HG03354 (cell line): ENCODE measurements at regions not wholly inside any gene's neighbourhood (a gene's known extent, or its start where the extent isn't known, plus 50 kb on each side); places are given as distances from the start of the nearest gene placed in this dataset.
"Not testable (repeated sequence)": the region's sequence is repeated elsewhere in the genome, so short reads cannot be mapped to it uniquely, and the experiment has no call there.

Experiments
- ATAC-seq: cut with Tn5 transposase; IDR thresholded peaks from one replicate; pipeline ENCODE4 v1.9.1; 2021; ENCODE audit warnings: mild to moderate bottlenecking; ENCODE audit not compliant: unreplicated experiment, poor library complexity, severe bottlenecking

DNA sequence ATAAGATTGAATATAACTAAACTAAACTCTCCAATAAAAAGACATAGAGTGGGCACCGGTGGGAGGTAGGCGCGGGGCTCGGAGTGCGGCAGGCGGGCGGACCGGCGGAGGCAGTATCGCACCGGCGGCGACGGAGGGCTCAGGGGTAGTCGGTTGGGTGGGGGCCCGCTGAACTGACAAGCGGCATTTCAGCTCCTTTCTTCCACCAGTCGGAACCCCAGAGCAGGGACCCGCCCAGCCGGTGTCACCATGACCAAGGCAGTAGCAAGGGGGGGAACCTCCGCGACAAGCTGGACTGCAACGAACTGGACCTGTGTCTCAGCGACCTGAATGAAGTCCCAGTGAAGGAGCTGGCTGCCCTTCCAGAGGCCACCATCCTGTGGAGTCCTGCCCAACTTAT, 156.7 kb downstream of the HINT1 start:
- ATAC-seq = no peak

DNA sequence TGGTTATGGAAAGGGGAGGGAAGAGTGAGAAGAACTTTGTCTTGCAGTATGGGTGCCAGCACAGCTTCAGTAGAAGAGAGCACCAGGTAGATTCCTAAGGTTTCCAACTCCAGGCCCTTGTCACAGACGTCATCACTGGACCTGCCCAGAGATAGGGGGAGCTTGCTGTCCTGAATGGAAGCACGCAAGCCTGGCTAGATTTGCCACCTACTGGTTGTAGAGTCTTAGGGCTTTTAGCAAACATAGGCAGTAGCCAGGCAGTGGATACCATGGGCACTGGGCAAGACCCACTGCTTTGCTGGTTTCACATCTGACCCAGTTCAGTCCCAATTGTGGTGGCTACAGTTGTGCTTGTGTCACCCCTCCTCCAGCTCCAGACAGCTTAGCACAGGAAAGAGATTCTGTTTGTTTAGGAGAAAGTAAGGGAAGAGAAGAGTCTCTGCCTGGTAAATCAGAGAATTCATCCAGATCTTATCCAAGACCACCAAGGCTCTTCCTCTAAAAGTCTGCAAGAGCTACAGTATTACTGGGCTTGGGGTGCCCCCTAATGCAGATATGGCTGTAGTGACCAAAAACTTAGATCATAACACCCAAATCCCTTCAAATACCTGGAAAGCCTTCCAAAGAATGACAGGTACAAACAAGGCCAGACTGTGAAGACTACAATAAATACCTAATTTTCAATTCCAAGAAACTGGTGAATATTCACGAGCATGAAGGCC, 158.9 kb downstream of the HINT1 start:
- no peak for ATAC-seq

DNA sequence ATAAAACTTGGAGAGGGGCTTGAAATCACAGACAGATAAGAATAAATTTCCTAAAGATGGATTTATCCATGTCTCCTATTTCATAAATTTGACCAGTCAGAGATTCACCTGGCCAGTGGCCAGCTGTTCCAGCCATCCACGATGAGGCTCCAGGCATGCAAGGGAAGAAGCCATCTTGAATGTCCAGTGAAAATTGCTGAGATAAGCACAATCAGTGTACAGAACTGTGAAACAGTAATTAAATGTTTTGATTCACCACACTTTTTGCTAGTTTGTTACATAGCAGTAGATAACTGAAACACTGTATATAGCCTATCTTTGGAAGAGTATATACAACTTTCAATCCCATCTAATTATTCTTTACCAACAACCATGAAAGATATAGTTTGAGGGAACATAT, 163.5 kb downstream of the HINT1 start:
- no peak for ATAC-seq

DNA sequence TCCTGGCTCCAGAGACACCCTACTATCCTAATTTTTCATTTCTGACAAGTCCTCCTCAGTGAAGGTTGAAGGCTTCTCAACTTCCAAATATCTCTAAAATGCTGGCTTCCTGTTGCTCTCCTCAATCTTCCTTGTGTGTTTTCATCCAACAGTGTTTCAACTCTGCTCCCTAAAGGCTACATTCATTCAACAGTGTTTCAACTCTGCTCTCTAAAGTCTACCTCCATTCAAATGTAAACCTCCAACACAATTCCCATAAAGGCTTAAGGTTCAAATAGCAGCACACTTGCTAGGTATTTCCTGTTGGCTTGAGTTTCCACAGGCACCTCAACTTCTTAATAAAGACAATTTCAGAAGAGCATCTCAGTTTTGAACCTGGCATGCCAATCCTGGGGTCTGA, 164.8 kb downstream of the HINT1 start:
- ATAC-seq = no peak

DNA sequence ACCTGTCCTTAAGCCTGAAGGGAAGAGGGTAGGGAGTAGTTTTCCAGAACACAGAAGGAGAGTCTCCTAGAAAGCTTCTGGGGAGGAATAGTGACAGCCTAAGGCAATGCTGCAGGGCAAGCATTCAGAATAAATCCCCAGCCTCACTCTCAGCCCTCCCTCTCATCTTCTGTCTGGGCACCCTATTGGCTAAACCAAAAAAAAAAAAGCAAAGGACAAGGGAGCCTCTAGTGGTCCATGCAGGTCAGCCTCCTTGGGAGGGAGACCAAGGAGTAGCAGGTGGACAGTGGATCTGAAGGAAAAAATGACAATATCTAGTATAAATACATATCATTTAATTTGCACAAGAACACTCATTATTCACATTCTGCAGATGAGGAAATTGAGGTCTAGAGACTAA, 168.3 kb downstream of the HINT1 start:
- ATAC-seq = not testable (repeated sequence)

DNA sequence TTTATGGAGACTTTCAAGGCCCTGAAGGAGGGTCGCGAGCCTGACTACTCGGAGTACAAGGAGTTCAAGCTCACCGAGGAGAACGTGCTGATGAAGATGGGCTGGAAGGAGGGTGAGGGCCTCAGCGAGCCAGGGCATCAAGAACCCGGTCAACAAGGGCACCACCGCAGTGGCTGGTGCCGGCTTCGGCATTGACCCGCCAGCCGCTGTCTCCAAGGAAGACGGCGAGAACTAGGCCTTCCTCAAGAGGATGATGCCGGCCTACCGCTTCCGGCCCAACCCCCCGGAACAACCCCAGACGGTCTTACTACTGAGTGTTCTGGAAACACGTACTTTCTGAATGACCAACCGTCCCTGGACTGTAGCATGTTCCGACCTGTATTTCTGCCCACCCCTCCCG, 169.2 kb downstream of the HINT1 start:
- no peak for ATAC-seq

DNA sequence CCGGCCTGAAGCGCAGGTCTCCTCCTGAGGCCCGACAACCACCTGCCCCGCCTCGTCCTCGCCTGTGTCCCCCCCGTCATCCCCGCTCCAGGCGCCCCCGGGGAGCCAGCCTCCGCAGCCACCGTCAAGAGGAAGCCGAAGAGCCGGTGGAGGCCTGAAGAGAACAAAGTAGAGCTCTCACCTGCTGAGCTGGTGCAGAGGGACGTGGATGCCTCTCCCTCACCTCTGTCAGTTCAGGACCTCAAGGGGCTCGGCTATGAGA, 169.9 kb downstream of the HINT1 start:
- no peak for ATAC-seq

DNA sequence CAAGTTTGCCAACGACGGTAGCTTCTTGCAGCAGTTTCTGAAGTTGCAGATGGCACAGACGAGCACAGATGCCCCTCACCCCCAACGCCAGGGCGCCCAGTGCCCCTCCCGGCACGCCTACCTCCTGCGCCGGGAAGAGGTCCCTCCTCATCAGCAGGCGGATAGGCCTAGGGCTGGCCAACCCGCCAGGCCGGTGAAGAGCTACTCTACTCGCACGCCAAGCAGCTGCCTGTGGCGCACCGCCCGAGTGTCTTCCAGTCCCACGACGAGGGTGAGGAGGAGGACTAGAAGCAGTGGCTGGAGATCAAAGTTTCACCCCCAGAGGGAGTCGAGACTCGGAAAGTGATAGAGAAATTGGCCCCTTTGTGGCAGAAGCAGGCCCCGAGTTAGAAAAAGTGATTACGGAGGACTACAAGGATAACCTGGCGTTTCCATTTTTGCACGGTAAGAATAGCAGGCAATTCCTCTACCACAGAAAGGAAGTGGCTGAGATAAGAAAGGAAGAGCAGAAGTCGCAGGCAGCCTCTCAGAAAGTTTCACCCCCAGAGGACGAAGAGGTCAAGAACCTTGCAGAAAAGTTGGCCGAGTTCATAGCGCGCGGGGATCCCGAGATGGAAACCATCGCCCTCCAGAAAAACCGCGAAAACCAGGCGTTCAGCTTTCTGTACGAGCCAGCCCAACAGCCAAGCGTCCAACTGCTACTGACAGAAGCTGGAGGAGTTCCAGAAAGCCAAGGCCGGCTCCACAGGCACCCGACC, 170.4 kb downstream of the HINT1 start:
- ATAC-seq = no peak

DNA sequence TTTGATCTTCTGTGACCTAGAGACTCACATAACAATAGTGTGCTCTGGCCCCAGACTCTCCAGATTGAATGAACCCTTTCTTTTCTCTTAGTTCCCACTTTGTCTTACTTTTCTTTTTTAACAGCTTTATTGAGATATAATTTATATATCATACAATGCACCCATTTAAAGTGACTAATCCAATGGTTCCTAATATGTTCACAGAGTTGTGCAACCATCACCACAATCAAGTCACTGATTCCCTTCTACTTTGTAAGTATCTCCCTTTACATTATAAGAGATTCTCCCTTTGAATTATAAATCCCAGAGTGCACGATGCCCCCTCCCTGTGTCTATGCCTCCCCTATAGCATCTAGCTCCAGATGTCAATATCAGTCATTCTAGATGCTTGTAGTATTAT, 172.4 kb downstream of the HINT1 start:
- ATAC-seq = no peak

DNA sequence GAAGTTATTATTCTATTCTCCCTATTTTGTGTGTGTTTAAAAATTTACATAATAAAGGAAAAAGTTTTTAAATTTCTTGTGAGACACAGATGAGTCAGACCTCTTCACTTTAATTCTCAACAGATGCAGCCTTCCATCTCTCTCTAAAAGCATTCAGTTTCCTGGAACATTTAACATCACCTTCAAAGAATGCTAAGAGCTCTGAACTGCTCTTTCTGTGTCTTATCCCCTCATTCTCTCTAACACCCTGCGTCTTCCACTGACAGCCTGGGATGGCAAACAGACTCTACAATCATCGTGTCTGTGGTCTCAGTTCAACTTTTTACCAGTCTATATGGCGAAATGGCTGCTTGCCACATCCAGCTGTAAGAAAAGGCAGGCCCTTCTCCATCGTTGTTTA, 173.0 kb downstream of the HINT1 start:
- ATAC-seq = no peak

DNA sequence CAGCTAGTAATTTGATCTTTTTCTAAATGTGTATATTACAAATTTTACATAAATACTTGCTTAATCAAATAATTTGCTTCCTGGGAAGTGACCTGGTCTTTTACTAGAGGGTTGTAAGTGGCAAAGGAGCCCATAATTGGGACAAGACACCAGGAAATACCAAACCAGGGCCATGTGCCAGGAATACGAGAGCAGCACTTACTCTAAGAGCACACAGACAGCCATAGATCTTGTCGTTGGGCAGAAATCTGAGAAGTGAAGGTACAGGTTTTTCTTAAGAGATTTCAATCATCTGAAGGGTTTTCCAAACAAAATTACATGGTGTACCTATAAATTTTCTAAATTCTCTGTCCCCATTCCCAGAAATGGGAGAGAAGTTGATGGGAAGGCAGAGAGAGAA, 179.3 kb downstream of the HINT1 start:
- ATAC-seq = no peak

DNA sequence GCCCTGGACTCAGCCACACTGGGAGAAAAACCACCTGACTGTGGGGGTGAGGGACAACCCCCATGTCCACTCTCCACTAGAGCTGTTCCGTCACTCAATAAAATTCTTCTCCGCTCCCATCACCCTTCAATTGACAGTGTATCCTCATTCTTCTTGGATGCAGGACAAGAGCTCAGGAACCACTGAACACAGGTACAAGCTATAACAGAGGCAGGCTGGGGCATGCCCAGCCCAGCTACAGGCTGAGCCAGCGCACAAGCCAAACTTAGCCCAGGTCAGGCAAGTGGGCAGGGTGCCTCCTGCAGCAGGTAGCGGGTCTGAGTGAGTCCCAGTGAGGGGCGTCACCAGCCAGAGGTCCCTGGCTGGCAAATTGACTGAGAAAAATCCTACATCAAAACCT, 183.4 kb downstream of the HINT1 start:
- ATAC-seq = no peak

DNA sequence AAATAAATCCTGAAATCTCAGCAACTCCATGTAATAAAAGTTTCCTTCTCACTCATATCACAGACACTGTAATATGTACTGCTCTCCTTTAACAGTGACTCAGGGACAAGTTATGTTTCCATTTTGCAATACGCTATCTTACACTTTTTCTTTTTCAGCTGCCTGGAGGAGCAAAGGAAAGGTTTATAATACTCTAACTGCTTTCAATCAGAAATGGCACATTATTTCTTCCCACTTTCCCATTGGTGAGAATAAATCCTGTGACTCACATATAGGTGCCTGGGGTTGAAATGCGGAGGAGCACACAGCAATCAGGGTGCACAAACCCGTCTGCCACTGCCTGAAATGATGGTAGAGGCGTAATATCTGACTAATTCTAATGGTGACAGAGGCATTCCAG, 186.6 kb downstream of the HINT1 start:
- ATAC-seq = no peak

DNA sequence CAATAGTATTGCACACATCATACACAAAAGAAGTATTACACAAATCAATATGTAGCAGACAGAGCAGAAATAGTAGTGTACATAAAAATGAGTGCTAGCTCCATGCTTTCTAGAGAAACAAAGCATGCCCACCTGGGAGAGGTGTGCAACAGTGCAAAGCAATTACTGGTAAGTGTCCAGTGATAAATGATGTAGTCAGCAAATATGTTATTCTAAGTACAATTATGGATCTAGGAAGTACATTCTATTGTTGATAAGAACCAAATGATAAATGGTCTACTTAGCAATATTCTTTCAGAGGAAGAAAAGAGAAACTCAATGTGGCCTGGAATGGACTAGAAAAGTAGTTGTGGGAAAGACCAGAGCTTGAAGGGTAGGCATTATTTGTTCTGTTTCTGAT, 188.6 kb downstream of the HINT1 start:
- no peak for ATAC-seq

DNA sequence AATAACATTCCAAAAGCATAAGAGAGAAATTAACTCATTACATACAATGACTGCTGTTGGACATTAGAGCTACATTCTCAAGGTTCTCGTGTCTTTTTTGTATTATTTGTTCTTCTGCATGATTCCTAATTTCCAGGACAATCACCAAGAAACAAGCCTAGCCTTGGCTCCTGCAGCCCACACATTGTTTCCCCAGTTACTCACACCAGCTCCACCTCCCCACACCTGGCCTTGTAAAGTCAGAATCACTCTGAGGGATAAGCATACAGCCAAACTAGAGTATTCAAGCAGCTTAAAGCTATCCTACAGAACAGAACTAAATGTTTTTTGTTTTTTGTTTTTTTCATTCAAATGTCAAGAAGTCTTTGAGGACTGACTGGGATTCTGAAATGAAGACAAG, 189.2 kb downstream of the HINT1 start:
- ATAC-seq = no peak

DNA sequence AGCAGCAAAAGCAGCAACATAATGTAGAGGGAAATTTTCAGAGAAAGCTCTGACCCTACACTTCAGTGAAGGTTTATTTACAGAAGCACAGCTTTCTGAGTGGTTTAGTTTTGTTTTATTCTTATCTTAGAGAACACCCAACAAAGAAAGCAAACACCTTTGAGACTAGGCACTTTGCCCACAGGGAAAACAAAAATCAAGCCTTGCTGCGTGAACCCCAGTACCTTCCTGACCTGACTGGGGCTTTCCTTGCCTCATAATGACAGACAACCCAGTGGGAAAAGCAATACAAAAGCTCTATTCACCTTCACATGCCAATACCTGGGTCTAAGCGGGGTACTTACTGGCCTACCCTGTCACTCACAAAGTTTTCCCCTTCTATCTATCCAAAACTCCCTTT, 189.8 kb downstream of the HINT1 start:
- ATAC-seq = no peak

DNA sequence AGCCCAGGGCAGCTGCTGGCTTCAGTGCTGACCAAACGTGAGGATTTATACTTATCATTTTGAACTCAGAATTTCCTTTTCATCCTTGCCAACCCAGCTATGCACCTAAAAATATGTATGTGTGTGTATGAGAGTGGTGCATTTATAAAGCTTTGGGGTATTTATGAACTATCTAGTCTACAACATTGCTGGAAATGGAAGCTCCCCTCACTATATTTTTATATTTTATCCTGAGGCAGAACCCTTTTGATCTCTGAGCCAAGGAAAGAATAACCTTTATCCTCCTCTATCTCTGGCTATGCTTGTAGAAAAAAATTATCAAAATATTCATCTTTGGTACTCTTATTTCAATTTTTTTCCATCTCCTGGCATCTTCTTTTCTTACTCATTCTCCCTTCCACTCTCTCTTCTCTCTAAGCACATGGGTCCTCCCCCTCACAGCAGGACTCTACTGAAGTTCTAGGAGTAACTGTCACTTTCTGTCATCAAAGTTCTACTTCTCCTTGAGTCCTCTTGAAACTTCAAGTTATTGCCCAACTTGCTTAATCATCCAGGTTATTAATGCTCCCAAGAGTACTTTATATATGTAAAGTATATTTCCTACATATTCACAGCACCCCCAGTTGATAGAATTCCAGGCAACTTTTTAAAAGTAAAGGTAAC, 190.9 kb downstream of the HINT1 start:
- no peak for ATAC-seq

DNA sequence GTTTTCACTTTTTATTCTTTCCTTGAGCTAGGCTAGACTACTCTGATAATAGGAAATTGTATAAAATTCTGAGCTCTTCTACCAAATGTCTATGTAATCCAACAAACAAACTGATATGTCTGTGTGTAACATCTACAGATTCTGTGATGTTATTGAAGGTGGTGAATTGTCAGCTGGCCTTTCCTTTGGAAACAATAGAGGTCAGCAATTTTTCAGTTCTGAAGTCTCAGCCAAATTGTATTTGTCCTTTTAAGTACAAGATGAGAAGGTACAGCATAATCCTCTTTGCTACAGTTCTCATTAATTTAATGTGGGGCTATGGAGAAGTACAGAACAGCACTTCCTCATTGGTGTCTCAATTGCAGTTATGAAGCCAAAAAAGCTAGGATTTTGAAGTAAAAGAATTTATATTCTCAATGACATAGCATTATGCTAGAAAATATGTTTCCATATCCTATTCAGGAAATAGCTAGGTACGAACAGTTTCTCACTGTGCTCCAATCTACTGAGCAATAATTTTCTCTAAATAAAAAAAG, 198.0 kb downstream of the HINT1 start:
- no peak for ATAC-seq

DNA sequence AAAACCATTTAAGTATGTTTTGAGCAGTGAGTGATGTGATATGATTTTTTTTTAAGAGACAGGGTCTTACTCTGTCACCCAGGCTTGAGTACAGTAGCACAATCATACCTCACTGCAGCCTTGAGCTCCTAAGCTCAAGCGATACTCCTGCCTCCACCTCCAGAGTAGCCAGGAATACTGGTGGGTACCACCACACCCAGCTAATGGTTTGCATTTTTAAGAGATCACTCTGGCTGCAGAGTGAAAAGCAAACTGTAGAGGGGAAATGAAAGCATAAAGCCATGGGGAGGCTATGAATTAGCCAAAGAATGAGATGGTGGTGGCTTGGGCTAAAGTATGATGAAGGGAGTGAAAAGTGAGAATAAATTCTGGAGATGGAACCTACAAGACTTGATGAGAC, 199.1 kb downstream of the HINT1 start:
- no peak for ATAC-seq

DNA sequence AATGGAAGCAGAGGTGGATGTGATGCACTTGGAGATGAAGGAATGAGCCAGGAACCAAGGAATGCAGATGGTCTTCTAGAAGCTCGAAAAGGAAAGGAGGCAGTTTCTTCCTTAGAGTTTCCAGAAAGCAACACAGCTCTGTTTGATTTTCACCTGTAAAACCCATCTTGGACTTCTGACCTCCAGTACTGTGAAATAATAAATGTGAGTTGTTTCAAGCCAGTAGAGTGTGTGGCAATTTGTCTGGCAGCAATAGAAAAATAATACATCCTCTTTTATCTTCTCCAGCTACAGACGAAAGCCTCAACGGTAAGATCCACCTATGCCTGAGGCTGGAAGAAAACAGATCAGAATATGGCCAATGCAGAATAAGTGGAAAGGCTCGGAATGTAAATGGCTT, 199.7 kb downstream of the HINT1 start:
- ATAC-seq = no peak
